Endothelial cell of umbilical vein (primary cell): ENCODE measurements at regions not wholly inside any gene's neighbourhood (a gene's known extent, or its start where the extent isn't known, plus 50 kb on each side); places are given as distances from the start of the nearest gene placed in this dataset.

Experiments used
- BruUV-seq: library from RNA; stranded (reverse); fragments of 400-500 nt; replicated peaks from 2 replicates; lab custom pipeline; 2021; lab: Mats Ljungman, UMichigan
- CTCF ChIA-PET: fragments of 300-600, 350-600 bp; sonication (Branson Sonifier 250); formaldehyde crosslinking; loops from one replicate; lab custom pipeline; 2021; ENCODE audit warnings: antibody characterized with exemption, inconsistent platforms; lab: Charles Lee
- POLR2A ChIA-PET: fragments of 300-600, 350-600 bp; sonication (Branson Sonifier 250); formaldehyde crosslinking; loops from one replicate; lab custom pipeline; 2021; ENCODE audit warnings: antibody characterized with exemption, inconsistent platforms; lab: Charles Lee
- DNase-seq: peaks from one replicate; pipeline ENCODE4 v3.0.0-alpha.2; 2011; ENCODE audit warnings: low read depth, low spot score
- FAIRE-seq: peaks from 2 replicates; lab custom pipeline; 2011; peaks lifted over from hg19 to GRCh38; lab: Jason Lieb, UNC
- H2AFZ ChIP-seq: 2 replicates; pipeline ENCODE4 v1.6.0; 2012; ENCODE audit warnings: low read depth, low read length, control low read depth, inconsistent platforms
- H3K27ac ChIP-seq: 2 replicates; pipeline ENCODE4 v1.5.1; 2011; ENCODE audit warnings: low read depth, mild to moderate bottlenecking, control low read depth, low read length, moderate library complexity; ENCODE audit not compliant: insufficient read depth
- H3K27me3 ChIP-seq, 2 experiments: 2 replicates each; pipeline versions ENCODE4 v1.6.0 to v1.6.1; 2011; ENCODE audit warnings: low read length in 2 of 2, mixed read lengths in 1 of 2; ENCODE audit not compliant: control insufficient read depth in 2 of 2, insufficient read depth in 2 of 2
- H3K36me3 ChIP-seq, 2 experiments: 2 replicates in 1 of 2; 3 replicates in 1 of 2; pipeline ENCODE4 v1.5.1; 2011; ENCODE audit warnings: low read length in 2 of 2, mild to moderate bottlenecking in 1 of 2, moderate library complexity in 1 of 2; ENCODE audit not compliant: control insufficient read depth in 2 of 2, insufficient read depth in 2 of 2; ENCODE audit errors: extremely low read depth in 1 of 2
- H3K4me1 ChIP-seq: 3 replicates; pipeline ENCODE4 v1.5.1; 2011; ENCODE audit warnings: mild to moderate bottlenecking, low read length; ENCODE audit not compliant: control insufficient read depth, insufficient read depth; ENCODE audit errors: extremely low read depth
- H3K4me2 ChIP-seq: 2 replicates; pipeline ENCODE4 v1.6.1; 2011; ENCODE audit warnings: low read length, control low read depth, mixed read lengths; ENCODE audit not compliant: insufficient read depth
- H3K4me3 ChIP-seq, 3 experiments: fragments of 200-600 bp in 1 of 3; sonication (generic), shearing (Covaris generic) in 1 of 3; replicated peaks in 1 of 3; 2 replicates each; pipeline ENCODE4 v1.5.1; 2011 to 2016; ENCODE audit warnings: control low read depth in 3 of 3, low read length in 3 of 3, mild to moderate bottlenecking in 2 of 3, inconsistent platforms in 1 of 3, low read depth in 1 of 3, moderate library complexity in 1 of 3; ENCODE audit not compliant: insufficient read depth in 1 of 3
- H3K79me2 ChIP-seq: 2 replicates; pipeline ENCODE4 v1.6.0; 2012; ENCODE audit warnings: low read length, inconsistent platforms; ENCODE audit not compliant: control insufficient read depth, insufficient read depth
- H3K9ac ChIP-seq: replicated peaks from 2 replicates; pipeline ENCODE3; 2011; ENCODE audit warnings: low read length, control low read depth; ENCODE audit not compliant: insufficient read depth; ENCODE audit errors: extremely low read depth
- H3K9me1 ChIP-seq: replicated peaks from 3 replicates; pipeline ENCODE4 v1.6.0; 2011; ENCODE audit warnings: mild to moderate bottlenecking, low read length; ENCODE audit not compliant: control insufficient read depth, insufficient read depth; ENCODE audit errors: extremely low read depth
- H3K9me3 ChIP-seq: replicated peaks from 2 replicates; pipeline ENCODE4 v1.5.1; 2012; ENCODE audit warnings: low read length, inconsistent platforms; ENCODE audit not compliant: control insufficient read depth, insufficient read depth
- H4K20me1 ChIP-seq: replicated peaks from 2 replicates; pipeline ENCODE3; 2011; ENCODE audit warnings: mild to moderate bottlenecking, low read length; ENCODE audit not compliant: control insufficient read depth, insufficient read depth; ENCODE audit errors: extremely low read depth
- EZH2 ChIP-seq: IDR thresholded peaks from 2 replicates; pipeline ENCODE4 v1.6.1; 2012; ENCODE audit warnings: borderline replicate concordance, low read depth, mild to moderate bottlenecking, moderate library complexity, low read length, inconsistent platforms; ENCODE audit not compliant: severe bottlenecking
- FOS ChIP-seq: IDR thresholded peaks from 2 replicates; pipeline ENCODE4 v1.6.1; 2011; ENCODE audit warnings: mild to moderate bottlenecking, low read length, moderate library complexity, borderline replicate concordance; ENCODE audit not compliant: insufficient read depth
- GATA2 ChIP-seq: IDR thresholded peaks from 2 replicates; pipeline ENCODE4 v1.7.0; 2011; ENCODE audit warnings: low read depth, mild to moderate bottlenecking, moderate library complexity, mixed read lengths, low read length; ENCODE audit not compliant: insufficient read length, insufficient read depth
- JUN ChIP-seq: IDR thresholded peaks from 2 replicates; pipeline ENCODE4 v1.6.1; 2011; ENCODE audit warnings: borderline replicate concordance, low read depth; ENCODE audit not compliant: insufficient read length, insufficient read depth
- MYC ChIP-seq: IDR thresholded peaks from one replicate; pipeline ENCODE4 v1.6.1; 2011; ENCODE audit warnings: mild to moderate bottlenecking, low read depth, low read length
- POLR2A ChIP-seq: IDR thresholded peaks from 2 replicates; pipeline ENCODE4 v1.6.1; 2012; ENCODE audit warnings: low read depth, mild to moderate bottlenecking, control low read depth, low read length
- POLR2AphosphoS5 ChIP-seq: IDR thresholded peaks from 2 replicates; pipeline ENCODE4 v1.6.1; 2012; ENCODE audit warnings: low read depth, mild to moderate bottlenecking, control low read depth, low read length, moderate library complexity; ENCODE audit not compliant: insufficient read depth
- dilution Hi-C: fragments of 300-500 bp; cut with MboI; formaldehyde crosslinking; loops from one replicate; pipeline ENCODE4 v1.15.0; 2019; ENCODE audit warnings: low sequenced_read_pairs; ENCODE audit not compliant: extremely low pct_ligation_motif_present
- intact Hi-C: fragments of 100-400 bp; cut with micrococcal nuclease; formaldehyde crosslinking; loops from one replicate; pipeline ENCODE4 v1.10.0; 2022
- TF ChIP-seq, protein P1 (sequence below): IDR thresholded peaks from 2 replicates; pipeline ENCODE4 v1.6.1; 2011; ENCODE audit not compliant: insufficient read depth, insufficient read length
- TF ChIP-seq, protein P2 (sequence below), 2 donors: IDR thresholded peaks; 1 replicate in 1 of 2; 2 replicates in 1 of 2; pipeline ENCODE4 v1.5.1; 2011; ENCODE audit warnings: low read length in 2 of 2, mild to moderate bottlenecking in 2 of 2, moderate library complexity in 2 of 2, control low read depth in 1 of 2, inconsistent platforms in 1 of 2, low read depth in 1 of 2; ENCODE audit not compliant: insufficient read depth in 1 of 2; ENCODE audit errors: extremely low read depth in 1 of 2

DNA sequence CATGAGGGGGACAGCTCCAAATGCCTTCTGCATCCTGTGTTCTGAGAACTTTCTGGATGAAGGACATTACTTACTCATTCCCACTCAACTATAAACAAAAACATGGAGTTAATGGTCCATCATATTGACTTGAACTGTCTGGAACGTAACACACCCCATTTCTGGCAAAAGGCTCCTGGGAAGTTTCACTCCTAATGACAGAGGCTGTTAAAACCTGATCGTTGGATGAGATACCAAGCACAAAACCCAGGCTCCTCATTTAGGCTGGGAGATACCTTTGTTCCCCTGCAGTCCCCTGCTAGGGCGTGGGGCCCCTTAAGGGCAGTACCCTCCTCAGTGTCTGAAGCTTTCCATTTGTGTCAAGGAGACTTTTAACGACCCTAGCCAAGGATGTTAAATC is 78.9 kb downstream of the RHOU start:
- CTCF ChIA-PET = no interaction called here
- H3K4me3 ChIP-seq = no peak overlapping the region
- no peak overlapping the region for H3K27ac ChIP-seq
- DNase-seq (no peak), FAIRE-seq (no peak)
- no TSS peak for BruUV-seq
- H2AFZ ChIP-seq = no peak overlapping the region
- dilution Hi-C loops (no loop called here), intact Hi-C loops (no loop called here)
- H3K9ac ChIP-seq = no peak overlapping the region
- peaks cover 0 to under 1% of the 10 kb centered on the region in 2 experiments for H3K27me3 ChIP-seq
- no peaks in the 10 kb centered on the region for H3K79me2 ChIP-seq
- H3K9me3 ChIP-seq = no peaks in the 10 kb centered on the region
- TF ChIP-seq POLR2AphosphoS5 = no peak
- TF ChIP-seq, protein P1, sequence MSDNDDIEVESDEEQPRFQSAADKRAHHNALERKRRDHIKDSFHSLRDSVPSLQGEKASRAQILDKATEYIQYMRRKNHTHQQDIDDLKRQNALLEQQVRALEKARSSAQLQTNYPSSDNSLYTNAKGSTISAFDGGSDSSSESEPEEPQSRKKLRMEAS = no peak
- TF ChIP-seq GATA2 = no peak
- no peak for TF ChIP-seq MYC
- TF ChIP-seq POLR2A = no peak
- TF ChIP-seq FOS = no peak
- no peak for TF ChIP-seq EZH2
- TF ChIP-seq, protein P2, sequence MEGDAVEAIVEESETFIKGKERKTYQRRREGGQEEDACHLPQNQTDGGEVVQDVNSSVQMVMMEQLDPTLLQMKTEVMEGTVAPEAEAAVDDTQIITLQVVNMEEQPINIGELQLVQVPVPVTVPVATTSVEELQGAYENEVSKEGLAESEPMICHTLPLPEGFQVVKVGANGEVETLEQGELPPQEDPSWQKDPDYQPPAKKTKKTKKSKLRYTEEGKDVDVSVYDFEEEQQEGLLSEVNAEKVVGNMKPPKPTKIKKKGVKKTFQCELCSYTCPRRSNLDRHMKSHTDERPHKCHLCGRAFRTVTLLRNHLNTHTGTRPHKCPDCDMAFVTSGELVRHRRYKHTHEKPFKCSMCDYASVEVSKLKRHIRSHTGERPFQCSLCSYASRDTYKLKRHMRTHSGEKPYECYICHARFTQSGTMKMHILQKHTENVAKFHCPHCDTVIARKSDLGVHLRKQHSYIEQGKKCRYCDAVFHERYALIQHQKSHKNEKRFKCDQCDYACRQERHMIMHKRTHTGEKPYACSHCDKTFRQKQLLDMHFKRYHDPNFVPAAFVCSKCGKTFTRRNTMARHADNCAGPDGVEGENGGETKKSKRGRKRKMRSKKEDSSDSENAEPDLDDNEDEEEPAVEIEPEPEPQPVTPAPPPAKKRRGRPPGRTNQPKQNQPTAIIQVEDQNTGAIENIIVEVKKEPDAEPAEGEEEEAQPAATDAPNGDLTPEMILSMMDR (IDR thresholded peaks at IDR 0.05; ENCODE audit: extremely low read depth in 1 of 2, insufficient read depth in 1 of 2, low read depth in 1 of 2, low read length in 2 of 2) = no peak
- TF ChIP-seq JUN = no peak
- no peaks in the 10 kb centered on the region for H3K9me1 ChIP-seq
- no peak overlapping the region for H3K4me2 ChIP-seq
- no peaks in the 10 kb centered on the region for H3K36me3 ChIP-seq
- no peaks in the 10 kb centered on the region for H3K4me1 ChIP-seq
- POLR2A ChIA-PET = no interaction called here
- H4K20me1 ChIP-seq = no peaks in the 10 kb centered on the region
